ENCODE measurements at regions not wholly inside any gene's neighbourhood (a gene's known extent, or its start where the extent isn't known, plus 50 kb on each side); places are given as distances from the start of the nearest gene placed in this dataset.

- no peak for TF ChIP-seq CTCF (conservative IDR thresholded peaks at IDR 0.05; ENCODE audit: control insufficient read depth, insufficient read depth, low read depth, low read length)
- DNase-seq (ENCODE audit: low read depth) = no peak
- H3K4me3 ChIP-seq (ENCODE audit: control insufficient read depth, low read depth, low read length) = no peak overlapping the region
Measured at GRCh38 chr22:34225278-34225677, 305.0 kb upstream of the LARGE1 start.

GRCh38 chr22:34236527-34236926 lies 316.3 kb upstream of the LARGE1 start:
- no peak for DNase-seq (ENCODE audit: low read depth)
- no peak for TF ChIP-seq CTCF (conservative IDR thresholded peaks at IDR 0.05; ENCODE audit: control insufficient read depth, insufficient read depth, low read depth, low read length)
- H3K4me3 ChIP-seq (ENCODE audit: control insufficient read depth, low read depth, low read length) = no peak overlapping the region

- H3K4me3 ChIP-seq (ENCODE audit: control insufficient read depth, low read depth, low read length) = no peak overlapping the region
- no peak for TF ChIP-seq CTCF (conservative IDR thresholded peaks at IDR 0.05; ENCODE audit: control insufficient read depth, insufficient read depth, low read depth, low read length)
- DNase-seq (ENCODE audit: low read depth) = no peak
Measured at GRCh38 chr22:34239421-34239820, 319.1 kb upstream of the LARGE1 start.

GRCh38 chr22:34243023-34243422 lies 322.7 kb upstream of the LARGE1 start:
- DNase-seq (ENCODE audit: low read depth) = no peak
- no peak overlapping the region for H3K4me3 ChIP-seq (ENCODE audit: control insufficient read depth, low read depth, low read length)
- TF ChIP-seq CTCF (conservative IDR thresholded peaks at IDR 0.05; ENCODE audit: control insufficient read depth, insufficient read depth, low read depth, low read length) = no peak

DNA sequence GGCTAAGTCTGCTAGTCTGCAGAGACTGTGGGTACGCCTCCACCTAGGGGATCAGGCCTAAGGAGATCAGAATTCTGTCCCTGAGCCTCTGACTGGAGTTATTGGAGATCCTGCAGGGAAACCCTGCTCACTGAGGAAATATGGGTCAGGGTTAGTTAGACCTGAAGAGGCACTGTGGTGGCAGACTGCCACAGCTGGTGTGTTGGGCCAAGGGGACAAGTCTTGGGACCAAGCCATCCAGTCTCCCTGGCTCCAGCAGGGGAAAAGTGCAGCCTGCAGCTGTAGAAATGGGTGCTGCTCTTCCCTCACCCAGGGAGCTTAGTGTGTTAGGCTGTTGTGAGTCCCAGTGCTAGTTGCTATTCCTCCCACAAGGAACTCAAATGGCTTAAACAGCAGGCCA lies 334.8 kb upstream of the LARGE1 start:
- H3K4me3 ChIP-seq (ENCODE audit: control insufficient read depth, low read depth, low read length) = no peak overlapping the region
- DNase-seq (ENCODE audit: low read depth) = no peak
- TF ChIP-seq CTCF (conservative IDR thresholded peaks at IDR 0.05; ENCODE audit: control insufficient read depth, insufficient read depth, low read depth, low read length) = no peak

DNA sequence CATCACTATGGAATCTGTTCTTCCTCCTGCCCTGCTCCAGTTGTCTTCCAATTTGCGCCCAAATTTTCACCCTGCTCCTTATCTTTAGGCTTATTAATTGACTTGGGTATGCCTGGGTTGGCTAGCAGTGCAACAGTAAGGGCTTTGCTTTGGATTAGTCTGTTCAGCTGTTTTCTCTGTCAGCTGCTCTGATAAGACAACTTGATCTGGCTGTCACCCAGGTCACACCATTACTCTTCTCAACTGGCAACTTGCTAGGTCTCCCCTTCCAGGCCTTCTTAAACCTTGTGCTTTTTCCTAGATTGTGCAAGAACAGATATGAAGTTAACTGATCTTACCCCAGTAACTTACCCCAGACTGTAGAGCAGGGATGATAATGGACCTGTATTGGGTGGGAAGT lies 357.8 kb upstream of the LARGE1 start:
- no peak overlapping the region for H3K4me3 ChIP-seq (ENCODE audit: control insufficient read depth, low read depth, low read length)
- TF ChIP-seq CTCF (conservative IDR thresholded peaks at IDR 0.05; ENCODE audit: control insufficient read depth, insufficient read depth, low read depth, low read length) = no peak
- DNase-seq (ENCODE audit: low read depth) = no peak

GRCh38 chr22:34281738-34282137 lies 361.5 kb upstream of the LARGE1 start:
- no peak overlapping the region for H3K4me3 ChIP-seq (ENCODE audit: control insufficient read depth, low read depth, low read length)
- no peak for TF ChIP-seq CTCF (conservative IDR thresholded peaks at IDR 0.05; ENCODE audit: control insufficient read depth, insufficient read depth, low read depth, low read length)
- no peak for DNase-seq (ENCODE audit: low read depth)
